GM20431 (cell line): ENCODE measurements at regions not wholly inside any gene's neighbourhood (a gene's known extent, or its start where the extent isn't known, plus 50 kb on each side); places are given as distances from the start of the nearest gene placed in this dataset.
"Not testable (repeated sequence)": the region's sequence is repeated elsewhere in the genome, so short reads cannot be mapped to it uniquely, and the experiment has no call there.

Experiments used
- in situ Hi-C: fragments of 300-500 bp; cut with MseI, MboI; formaldehyde crosslinking; loops from one replicate; pipeline ENCODE4 v1.15.0; 2020; ENCODE audit warnings: low sequenced_read_pairs; ENCODE audit not compliant: unreplicated experiment

DNA sequence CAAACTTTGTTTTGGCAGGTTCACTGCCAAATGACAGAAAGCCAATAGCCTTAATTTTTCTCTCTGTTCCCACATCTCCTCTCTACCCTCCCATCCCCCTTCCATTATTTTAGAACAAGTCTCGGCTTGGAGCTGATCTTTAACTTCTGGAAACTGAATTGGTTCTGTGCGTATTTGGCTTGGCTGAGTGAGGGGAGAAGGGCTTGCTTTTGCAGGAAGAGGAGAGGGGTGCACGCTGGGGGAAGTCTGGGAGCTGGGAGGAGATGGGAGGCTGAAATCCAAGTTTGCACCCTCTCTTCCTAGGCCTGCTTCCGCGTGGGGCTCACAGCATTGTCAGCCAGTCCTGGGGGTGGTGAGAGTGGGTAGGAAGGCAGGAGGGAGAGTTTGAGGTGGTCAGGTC is 176.1 kb upstream of the SPRED2 start:
- in situ Hi-C loops: no loop called here

DNA sequence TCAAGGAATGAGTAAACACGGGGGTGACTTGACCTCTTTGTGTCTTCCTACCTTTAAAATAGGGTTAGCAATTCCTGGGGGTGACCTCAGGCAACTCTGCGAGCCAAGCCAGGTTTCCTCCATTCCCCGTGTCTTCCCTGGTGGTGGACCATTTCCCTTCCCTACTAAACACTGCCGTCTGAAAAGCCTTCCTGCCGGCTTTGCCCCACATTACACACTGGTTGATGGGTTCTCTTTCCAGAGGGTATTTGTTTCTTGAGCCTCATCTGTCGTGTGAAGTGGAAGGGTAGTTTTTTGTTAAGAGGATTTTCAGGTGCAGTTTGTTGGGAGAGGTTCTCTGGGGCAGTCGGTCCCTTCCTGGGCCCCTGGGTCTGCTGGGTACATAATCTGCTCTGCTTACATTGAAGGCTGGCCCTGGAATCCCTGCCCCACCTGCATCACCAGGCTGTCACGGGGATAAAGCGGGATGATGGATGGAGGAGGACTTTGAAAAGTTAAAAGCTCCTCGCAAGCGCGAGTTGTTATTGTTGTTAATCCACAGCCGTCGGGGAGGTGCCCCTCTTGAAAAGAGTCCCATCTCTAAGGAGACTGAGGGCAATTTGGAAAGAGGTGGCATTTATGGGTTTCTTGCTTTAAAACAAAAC is 175.4 kb upstream of the SPRED2 start:
- in situ Hi-C loops: no loop called here

DNA sequence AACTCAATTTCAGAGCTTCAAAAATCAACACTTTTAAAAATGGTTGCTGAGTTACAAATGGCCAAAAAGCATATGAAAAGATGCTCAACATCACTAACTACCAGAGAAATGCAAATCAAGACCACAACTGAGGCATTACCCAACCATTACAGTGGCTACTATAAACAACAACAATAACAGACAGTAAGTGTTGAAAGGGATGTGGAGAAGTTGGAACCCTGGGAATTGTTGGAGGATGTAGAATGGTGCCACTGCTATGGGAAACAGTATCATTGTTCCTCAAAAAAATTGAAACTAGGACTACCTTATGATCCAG is 173.3 kb upstream of the SPRED2 start:
- in situ Hi-C loops: no loop called here

DNA sequence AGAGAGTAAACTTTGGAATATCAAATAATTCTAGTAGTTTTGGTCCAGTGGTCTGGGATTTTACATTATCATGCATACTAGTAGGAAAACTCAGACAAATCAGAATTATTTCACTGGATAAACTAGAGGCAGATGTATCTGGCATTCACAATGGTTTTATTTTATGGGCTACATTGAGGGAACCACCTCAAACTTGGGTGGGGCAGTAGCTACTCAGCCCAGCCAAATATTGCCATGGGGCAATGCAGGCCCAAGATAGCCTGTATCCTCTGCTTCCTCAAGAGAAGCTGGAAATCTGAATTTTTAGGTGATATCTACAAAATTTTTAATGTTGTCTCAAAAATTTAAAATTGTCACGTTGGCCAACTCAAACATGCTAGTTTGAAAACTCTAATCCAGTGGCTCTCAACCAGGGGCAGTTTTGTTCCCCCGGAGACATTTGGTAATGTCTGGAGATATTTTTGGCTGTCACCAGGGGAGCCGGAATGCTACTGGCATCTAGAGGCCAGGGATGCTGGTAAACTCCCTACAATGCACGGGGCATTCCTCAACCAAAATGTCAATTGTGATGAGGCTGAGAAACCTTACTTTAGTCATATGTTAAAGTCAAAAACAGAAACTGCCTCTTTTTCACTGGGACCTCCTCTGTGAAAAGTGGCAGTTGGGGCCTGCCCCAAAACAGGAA is 172.8 kb upstream of the SPRED2 start:
- in situ Hi-C loops: no loop called here

DNA sequence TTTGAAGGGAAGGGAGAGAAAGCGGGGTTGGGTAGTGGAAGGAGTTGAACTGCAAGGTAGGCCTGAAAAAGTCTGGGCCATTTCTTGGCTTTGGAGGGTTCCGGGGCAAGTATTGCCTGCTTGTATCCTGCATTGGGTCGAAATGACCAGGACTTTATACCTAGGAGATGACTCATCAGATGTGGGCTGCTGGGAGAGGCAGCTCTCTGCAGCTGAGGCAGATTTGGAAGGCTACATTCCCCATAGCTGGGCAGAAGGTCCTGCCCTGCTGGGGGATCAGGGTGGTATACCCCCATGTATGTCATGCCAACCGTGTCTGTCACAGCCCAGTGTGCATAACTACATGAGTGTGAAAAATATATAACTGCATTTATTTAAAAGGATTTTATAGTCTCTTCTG is 171.8 kb upstream of the SPRED2 start:
- in situ Hi-C loops: no loop called here

DNA sequence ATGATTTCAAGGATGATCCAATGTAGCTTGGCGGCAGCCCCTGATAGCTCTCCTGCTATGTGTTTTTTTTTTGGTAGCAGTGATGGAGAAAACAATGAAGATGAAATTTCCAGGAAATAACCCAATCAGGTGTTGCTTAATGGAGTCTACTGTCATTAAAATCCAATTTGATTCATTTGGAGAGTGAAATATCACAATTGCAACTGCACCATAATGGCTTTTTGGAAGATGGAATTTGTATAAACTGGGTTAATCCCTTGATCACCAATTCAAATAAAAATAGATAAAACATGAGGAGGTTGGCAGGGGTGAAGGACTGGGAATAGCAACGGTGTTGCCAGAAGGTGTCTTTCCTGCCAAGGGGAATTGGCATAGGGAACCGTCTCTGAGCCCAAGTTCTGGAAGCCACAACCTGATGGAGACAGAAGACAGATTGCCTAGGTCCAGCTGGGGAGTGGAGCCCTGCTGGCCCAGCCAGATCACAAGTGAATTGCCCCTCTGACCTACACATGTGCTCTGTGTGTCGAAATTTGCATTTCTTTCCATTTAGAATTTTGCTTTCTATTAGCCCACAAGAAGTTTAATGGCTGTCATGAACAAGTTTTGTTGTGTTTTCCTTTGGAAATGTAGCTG is 170.3 kb upstream of the SPRED2 start:
- in situ Hi-C loops: no loop called here

DNA sequence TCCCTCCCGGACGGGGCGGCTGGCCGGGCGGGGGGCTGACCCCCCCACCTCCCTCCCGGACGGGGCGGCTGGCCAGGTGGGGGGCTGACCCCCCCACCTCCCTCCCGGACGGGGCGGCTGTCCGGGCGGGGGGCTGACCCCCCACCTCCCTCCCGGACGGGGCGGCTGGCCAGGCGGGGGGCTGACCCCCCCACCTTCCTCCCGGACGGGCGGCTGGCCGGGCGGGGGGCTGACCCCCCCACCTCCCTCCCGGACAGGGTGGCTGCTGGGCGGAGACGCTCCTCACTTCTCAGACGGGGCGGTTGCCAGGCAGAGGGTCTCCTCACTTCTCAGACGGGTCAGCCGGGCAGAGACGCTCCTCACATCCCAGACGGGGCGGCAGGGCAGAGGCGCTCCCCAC is 168.5 kb upstream of the SPRED2 start:
- in situ Hi-C loops: not testable (repeated sequence)

DNA sequence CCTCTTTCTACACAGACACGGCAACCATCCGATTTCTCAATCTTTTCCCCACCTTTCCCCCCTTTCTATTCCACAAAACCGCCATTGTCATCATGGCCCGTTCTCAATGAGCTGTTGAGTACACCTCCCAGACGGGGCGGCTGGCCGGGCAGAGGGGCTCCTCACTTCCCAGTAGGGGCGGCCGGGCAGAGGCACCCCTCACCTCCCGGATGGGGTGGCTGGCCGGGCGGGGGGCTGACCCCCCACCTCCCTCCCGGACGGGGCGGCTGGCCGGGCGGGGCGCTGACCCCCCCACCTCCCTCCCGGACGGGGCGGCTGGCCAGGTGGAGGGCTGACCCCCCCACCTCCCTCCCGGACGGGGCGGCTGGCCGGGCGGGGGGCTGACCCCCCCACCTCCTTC is 168.0 kb upstream of the SPRED2 start:
- in situ Hi-C loops: not testable (repeated sequence)

DNA sequence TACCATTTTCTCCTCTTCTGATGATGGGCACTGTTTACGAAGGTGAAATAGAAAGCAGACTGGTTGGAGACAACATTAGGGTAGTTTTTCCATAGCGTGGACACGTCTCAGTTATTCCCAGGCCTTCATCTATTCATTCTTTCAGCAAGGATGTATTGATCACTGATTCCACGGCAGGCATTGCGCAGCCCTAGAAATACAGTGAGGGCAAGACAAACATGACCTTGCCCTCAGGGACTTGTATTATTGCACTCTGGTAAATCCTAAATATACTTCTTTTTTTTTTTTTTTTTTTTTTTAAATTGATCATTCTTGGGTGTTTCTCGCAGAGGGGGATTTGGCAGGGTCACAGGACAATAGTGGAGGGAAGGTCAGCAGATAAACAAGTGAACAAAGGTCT is 167.3 kb upstream of the SPRED2 start:
- in situ Hi-C loops: no loop called here

DNA sequence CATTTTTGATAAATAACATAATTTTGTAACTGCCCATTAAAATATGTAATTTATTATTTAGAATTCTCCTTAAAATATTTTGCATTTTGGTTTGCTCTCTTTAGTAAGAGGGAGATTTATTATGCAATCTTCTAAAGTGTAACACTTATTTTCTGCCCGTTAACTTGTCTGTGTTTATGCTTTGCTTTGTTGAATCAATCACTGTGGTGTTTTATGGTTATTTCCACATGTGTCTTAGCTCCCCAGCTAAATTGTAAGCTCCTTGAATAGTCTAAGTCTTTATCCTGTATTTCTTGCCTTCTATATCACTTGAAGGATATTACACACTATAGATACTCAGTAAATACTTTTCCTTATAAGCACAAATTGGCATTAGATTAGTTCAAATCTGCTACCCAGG is 166.6 kb upstream of the SPRED2 start:
- in situ Hi-C loops: no loop called here

DNA sequence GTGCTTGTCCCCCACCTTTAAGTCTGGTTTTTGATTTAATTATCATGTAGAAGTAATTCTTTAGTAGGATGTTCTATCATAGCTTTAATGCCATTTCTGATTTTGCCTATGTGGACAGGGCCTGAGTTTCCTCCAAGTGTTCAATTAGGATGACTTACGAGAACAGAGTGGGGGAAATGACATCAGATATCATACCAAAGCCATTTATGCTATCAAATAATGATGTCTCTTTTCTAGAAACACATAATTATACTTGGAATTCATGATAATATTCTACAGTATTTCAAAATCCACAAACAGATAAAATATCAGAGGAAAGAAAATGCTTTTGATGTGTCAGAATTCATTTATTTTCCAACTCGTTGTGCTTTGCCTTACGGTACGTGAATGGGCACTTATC is 165.9 kb upstream of the SPRED2 start:
- in situ Hi-C loops: no loop called here

DNA sequence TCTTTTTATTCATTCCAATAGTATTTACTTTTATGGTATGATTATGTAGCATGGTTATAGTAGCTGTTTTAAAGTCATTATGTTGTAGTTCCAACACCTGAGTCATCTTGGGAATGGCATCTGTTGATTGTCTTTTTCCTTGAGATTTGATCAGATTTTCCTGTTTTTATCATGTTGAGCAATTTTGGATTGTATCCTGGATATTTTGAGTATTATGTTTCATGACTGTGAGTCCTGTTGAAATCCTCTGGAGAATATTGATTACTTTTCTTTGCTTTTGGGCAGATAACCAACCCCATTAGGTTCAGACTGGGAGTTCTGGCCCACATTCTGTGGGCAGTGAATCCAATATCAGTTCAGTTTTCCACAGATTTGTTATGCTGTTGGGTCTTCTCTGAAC is 163.2 kb upstream of the SPRED2 start:
- in situ Hi-C loops: no loop called here

DNA sequence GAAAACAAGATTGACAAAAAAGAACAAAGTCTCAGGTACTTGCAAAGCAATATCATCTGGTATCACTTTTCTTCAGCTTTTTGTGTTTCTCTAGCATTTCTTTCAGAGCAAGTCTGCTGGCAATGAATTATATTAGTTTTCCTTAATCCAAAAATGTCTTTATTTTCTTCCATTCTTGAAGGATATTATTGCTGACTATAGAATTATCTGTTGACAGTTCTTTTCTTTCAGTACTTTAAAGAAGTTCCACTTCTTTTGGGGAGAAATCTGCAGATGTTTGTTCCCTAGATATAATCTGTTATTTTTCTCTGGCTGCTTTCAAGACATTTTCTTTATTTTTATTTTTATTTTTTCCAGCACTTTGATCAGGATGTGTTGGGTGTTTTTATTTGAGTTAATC is 161.8 kb upstream of the SPRED2 start:
- in situ Hi-C loops: no loop called here

DNA sequence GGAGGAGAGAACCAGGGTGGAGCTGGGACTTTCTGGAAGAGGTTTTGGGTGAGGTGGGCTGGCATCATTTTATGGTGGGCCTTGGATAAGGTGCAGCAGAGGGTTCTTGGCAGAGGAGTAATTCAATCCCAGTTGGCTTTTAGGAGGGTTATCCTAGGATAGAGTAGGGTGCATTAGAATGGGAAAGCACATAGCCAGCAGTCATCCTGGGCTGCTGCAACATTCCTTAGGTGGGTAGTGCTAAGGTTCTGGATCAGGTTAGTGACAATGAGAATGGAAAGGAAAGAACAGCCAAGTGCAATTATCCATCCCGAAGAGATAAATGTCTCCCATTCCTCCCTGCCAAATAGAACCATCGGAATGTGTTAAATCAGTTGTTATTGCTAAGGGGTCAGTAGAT is 157.3 kb upstream of the SPRED2 start:
- in situ Hi-C loops: no loop called here

DNA sequence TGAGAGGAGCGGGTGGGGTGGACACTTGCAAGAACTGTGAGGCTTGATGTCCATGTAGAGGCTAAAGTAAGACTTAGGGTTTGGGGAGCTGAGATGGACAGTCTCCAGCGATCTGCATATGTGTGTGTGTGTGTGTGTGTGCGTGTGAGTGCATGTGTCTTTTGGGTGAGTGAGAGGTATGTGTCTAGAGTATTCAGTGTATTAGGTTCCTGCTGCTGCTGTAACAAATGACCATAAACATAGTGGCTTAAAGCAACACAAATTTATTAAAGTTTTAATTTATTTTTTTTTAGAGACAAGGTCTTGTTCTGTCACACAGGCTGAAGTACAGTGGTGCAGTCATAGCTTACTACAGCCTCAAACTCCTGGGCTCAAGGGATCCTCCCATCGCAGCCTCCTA is 155.4 kb upstream of the SPRED2 start:
- in situ Hi-C loops: no loop called here

DNA sequence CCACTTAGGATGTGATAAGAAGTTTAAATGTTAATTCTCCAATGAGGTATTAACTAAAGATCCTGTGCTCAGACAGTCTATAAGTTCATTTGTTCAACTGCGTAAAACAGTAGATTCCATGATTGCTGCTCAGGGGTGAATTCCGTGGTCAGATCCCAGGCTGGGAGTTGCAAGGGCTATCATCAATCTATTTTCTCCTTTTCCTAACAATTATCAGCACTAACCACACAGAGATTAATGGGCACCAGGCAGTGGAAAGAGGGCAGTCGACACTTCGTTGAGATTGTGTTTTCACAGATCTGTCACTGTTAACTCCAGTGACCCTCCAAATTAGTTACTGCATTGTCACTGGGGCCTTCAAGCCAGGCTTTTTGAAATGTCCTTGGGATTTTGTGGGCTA is 154.1 kb upstream of the SPRED2 start:
- in situ Hi-C loops: no loop called here

DNA sequence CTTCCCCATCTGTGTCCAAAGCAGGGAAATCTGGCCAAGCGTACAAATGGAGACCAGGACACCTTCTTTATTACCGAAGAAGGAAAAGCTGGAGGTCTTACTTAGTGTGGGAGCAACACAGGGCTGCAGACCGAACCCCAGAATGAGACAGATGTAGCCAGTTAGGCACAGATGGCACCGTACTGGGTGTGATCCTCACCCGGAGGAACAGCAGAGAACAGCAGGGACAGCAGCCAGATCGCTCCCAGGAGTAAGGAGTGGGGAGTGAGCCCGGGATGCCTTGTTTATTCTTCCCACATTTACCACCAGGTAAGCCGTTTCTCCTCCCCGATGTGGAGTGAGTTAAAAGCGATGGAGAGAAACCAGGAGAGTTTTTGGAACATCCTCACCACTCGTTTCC is 150.7 kb upstream of the SPRED2 start:
- in situ Hi-C loops: no loop called here

DNA sequence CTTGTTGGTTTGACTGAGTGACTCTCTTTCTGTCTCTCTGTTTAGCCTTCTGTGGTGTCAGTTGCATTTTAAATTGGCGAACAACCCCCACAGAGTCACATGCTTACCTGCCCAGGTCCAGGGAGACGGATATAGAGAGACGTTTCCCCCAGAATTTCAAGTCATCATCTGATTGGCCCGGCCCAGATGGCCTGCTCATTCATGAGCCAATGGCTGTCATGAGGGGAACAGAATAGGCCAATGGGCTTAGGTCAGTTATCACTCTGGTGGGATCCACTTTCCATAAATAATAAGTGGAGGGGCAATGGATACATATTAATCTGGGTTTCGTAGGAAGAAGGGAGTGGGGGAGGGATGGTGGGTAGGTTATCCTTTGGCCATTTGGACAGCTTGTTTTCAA is 150.0 kb upstream of the SPRED2 start:
- in situ Hi-C loops: no loop called here

DNA sequence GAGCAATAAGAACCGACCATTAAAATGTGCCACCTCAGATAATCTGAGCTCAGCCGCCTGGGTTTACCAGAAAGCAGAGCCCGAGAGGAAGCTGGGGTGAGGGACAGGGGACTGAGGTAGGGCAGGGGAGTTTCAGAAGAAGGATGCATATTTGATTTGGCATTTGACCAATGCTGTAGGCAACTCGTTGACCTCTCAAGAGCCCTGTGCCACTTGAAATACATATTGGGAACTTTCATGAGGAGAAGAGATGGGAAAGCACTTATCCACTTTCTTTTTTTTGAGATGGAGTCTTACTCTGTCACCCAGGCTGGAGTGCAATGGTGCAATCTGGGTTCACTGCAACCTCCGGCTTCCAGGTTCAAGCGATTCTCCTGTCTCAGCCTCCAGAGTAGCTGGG is 148.4 kb upstream of the SPRED2 start:
- in situ Hi-C loops: no loop called here

DNA sequence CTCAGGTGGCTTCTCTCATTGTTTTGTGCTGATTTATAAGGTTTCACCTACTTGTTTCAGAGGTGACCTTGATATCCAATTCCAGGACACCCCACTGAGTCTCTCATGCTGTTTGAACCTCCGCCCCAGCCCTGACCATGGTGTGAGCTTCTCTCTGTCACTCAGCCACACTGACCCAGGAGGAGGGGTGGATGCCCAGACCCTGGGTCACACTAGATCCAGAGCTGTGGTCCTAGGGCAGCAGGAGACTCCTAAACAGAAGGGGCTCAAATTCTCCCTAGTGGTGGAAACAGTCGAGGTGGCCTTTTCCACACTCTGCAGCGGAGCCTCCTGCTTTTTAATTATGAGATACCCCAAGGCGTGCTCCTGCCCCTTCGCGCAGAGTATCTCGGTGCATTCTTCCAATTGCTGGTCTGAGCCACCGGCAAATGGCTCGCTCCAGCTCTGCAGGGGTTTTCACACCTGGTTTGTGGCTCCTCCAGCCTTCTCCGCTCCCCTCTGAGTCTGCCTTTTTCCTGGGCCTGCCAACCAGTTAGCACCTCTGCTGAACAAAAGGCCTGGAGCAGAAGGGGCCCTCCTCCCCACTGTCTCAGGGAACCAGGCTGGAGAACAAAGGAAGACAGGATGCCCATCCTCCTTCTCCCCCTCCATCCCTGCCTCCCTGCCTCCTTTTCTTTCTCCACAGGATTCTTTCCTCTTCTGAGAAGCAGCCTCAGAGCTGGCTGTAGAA is 147.3 kb upstream of the SPRED2 start:
- in situ Hi-C loops: no loop called here

DNA sequence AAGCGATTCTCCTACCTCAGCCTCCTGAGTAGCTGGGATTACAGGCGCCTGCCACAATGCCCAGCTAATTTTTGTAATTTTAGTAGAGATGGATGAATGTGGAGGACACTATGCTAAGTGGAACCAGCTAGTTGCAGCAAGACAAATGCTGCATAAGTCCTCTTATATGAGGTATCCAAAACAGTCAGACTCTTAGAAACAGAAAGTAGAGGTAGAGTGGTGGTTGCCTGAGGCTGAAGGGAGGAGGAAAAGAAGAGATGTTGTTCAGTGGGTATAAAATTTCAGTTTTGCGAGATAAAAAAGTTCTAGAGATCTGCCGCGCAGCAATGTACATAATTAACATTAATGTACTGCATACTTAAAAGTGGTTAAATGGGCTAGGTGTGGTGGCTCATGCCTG is 145.3 kb upstream of the SPRED2 start:
- in situ Hi-C loops: no loop called here
